NCI-H2196 (cell line): ENCODE measurements at regions not wholly inside any gene's neighbourhood (a gene's known extent, or its start where the extent isn't known, plus 50 kb on each side); places are given as distances from the start of the nearest gene placed in this dataset.
"Not testable (repeated sequence)": the region's sequence is repeated elsewhere in the genome, so short reads cannot be mapped to it uniquely, and the experiment has no call there.

Experiments
- DNase-seq: peaks from one replicate; lab custom pipeline; 2025; ENCODE audit not compliant: unreplicated experiment; lab: John Stamatoyannopoulos, UW

- DNase-seq = no peak
These were observed 245.3 kb downstream of the PARN start for GRCh38 chr16:14384745-14385144.

- not testable (repeated sequence) for DNase-seq
These were observed 246.2 kb downstream of the PARN start for GRCh38 chr16:14383844-14384243.

DNA sequence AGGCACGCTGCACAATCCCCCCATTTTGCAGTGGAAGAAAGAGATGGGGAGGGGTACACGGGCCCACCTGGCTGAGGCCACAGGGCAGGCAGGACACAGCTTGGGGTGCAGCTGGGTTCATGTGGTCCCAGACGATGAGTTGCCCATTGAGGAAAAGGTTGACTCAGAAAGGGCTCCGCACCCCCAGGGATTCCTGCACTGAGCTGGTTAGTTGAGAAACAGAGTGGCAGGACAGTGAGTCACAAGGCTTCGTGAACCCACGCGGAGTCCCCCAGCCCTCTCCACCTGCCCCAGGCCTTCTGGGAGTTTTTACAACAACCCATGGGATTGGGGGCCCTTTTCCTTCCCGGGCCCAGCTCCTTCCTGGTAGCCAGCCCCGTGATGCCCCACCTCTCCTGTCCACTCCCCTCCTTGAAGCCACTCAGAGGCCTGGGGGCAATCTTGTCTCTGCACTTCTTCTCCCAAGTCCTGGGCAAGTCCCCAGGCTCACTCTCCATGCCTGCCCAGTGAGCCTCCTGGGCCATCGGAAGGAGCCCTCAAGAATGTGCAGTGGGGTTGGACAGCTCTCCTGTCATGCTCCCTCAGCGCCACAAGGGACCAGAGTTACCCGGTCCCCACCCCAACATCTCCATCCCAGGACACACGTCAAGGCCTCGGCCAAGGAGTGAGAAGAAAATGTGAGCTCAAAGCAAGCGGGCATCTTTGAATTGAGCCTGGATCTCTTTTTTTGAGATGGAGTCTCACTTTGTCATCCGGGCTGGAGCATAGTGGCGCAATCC lies 251.2 kb downstream of the PARN start:
- no peak for DNase-seq

- no peak for DNase-seq
These were observed 251.9 kb downstream of the PARN start for GRCh38 chr16:14378131-14378551.

DNA sequence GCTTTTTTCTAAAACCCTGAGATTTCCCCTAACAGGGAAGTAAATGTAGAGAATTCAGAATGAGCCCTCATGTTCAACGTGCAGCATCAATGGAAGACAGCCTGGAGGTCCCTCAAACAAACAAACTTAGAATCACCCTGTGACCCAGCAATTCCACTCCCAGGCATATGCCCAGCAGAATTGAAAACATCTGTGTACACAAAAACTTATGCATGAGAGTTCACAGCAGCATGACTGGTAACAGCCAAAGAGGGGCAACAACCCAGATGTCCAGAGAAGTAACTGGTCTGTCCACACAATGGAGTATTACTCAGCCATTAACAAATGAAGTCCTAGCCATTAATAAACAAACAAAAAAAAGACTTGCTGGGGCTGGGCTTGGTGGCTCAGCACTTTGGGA lies 252.7 kb downstream of the PARN start:
- DNase-seq = no peak

DNA sequence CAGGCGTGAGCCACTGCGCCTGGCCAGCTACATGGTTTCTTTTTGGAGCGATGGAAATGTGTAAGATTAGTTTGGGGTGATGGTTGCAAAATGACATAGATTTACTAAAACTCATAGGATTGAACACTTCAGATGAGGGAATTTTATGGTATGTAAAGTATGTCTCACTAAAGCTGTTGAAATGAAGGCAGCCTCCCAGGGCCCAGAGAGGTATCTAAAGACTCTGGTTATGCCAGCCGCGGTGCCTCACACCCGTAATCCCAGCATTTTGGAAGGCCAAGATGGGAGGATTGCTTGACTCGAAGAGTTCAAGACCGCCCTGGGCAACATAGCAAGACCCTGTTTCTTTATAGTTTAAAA lies 254.9 kb downstream of the PARN start:
- no peak for DNase-seq

- no peak for DNase-seq
These were observed 255.5 kb downstream of the PARN start for GRCh38 chr16:14374451-14375131.

DNA sequence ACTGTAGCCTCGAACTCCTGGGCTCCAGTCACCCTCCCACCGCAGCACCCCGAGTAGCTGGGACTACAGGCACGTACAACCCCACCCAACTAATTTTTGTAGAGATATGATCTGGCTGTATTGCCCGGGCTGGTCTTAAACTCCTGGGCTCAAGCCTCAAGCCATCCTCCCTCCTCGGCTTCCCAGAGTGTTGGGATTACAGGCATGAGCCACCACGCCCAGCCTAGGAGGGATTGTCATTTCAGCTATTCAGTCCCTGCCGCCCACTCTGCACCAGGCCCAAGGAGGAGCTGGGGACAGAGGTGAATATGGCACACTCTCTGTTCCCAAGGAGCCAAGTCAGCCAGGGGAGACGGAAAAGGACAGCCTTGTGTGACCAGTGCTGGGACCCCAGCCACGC lies 256.2 kb downstream of the PARN start:
- no peak for DNase-seq

GRCh38 chr16:14373406-14373805 lies 256.7 kb downstream of the PARN start:
- no peak for DNase-seq

DNA sequence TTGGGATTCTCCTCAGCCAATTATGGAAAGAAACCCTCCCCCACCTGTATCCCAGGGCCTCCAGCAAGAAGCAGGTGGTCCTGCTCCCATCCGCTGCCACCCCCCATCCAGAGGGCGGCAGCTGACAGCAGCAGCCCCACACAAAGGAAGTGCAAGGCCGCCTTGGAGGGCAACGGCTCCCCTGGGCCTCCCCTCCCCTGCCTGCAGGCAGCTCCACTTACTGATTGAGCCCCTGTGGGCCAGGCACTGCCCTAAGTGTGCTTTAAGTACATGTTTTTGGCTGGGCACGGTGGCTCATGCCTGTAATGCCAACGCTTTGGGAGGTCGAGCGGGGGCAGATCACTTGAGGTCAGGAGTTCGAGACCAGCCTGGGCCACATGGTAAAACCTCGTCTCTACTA lies 257.6 kb downstream of the PARN start:
- DNase-seq = no peak

GRCh38 chr16:14371778-14372431 lies 258.2 kb downstream of the PARN start:
- no peak for DNase-seq

DNA sequence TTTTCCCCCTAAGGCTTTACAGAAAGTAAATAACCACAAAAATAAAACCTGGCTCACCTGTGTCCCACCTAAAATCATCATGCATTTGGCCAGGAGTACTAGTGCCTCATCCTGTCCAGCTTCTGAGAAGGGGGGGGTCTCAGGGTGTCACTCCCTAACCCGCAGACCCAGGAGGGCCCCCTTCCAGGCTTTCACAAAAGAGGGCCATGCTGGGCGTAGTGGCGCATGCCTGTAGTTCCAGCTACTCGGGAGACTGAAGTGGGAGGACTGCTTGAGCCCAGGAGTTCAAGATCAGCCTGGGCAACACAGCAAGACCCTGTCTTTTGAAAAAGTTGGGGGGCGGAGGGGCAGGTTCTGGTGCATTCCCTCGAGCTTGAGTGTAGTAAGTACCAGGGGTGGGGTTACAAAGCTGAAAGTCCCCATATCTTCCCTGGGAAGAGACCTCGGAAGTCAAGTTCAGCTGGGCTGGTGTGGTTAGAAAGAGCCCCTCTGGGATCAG lies 259.3 kb downstream of the PARN start:
- DNase-seq = no peak

DNA sequence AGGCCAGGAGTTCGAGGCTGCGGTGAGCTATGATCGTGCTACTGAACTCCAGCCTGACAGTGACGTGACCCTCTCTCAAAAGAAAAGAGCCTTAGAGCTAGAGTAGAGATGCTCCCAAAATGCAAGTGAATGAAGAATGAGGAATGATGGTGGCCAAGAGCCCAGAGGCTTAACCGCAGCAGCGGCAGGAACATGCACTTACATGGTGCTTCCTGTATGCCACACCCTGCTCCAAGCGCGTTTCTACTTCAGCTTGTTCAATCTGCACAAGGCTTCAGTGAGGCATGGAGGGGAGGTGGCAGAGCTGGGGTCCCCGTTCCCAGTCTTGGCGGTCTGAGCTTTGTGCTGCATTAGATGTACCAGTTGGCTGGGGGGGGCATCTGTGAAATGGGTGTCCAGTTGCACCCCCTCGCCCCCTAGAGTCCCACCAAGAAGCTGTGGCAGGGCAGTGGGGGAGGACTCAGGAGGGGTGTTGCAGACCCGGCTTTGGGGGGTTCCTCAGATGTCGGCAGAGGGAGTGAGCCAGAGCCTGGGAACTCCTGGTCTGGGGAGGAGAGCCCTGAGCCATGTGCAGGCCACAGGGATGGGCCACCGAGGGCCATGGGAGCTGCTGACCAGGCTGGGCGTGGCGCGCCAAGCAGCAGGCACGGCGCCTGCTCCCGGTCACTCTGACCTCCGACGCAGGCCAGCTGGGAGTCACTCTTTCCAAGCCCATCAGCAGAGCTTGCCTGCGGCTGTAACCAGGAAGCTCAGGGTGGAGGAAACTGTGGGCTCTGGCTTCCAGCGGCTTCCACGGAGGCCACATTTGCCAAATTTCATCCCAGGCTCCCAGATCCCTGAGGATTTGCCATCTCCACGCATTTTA lies 260.1 kb downstream of the PARN start:
- no peak for DNase-seq

- no peak for DNase-seq
These were observed 261.7 kb downstream of the PARN start for GRCh38 chr16:14368399-14368798.

GRCh38 chr16:14366974-14367707 lies 262.9 kb downstream of the PARN start:
- no peak for DNase-seq

GRCh38 chr16:14366447-14366846 lies 263.6 kb downstream of the PARN start:
- no peak for DNase-seq

DNA sequence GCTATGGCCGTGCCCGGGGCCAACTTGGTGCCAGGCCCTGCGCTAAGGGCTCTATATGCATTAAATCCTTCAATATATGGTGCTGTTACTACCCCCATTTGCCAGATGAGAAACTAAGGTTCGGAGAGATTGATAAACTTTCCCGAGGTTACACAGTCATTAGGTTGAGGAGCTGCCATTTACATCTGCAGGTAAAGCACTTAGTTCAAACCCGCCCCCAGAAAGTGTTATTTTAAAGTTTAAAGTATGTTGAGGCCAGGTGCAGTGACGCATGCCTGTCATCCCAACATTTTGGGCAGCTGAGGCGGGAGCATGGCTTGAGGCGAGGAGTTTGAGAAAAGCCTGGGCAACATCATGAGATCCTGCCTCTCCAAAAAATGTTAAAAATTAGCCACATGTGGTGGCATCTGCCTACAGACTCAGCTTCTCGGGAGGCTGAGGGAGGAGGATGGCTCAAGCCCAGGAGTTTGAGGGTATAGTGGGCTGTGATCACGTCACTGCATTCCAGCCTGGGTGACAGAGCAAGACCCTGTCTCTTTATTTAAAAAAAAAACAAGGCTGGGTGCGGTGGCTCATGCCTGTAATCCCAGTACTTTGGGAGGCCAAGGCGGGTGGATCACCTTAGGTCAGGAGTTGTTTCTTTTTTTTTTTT lies 264.7 kb downstream of the PARN start:
- no peak for DNase-seq

DNA sequence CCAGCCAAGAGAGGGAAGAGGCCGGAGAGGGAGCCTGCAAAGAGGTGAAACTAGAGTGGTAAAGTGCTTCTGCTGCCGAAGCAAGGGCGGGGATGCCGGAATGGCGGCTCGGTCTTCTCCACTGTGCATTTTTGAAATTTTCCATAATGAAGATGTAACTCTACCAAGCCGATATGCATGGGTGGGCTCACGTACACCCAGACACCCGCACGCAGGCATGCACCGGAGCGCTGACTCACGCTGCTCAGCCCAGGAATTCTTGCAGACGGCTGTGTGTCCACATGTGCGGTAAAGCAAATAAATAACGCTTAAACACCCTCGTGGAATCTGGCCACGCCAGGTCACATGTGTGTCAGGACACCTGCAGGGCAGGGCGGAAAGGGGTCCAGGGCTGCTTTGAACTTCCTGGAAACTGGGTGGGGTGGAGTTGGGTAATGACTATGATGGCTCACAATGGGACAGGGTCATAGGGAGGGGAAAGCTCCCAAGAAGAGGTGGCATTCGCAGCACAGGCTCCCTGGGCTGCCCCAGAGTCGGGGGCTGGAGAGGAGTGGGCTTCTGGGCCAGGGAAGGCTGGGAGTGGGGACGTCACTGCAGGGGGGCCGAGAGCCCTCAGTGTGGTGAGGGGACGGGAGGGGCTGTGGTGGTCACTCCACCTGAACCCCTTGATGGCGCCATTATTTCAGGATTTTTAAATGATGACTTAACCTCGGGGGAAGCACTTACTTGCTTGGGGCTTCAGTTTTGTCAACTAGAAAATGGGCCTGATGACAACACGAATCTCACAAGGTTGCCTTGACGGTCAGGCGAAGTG lies 265.5 kb downstream of the PARN start:
- no peak for DNase-seq

GRCh38 chr16:14364112-14364385 lies 266.0 kb downstream of the PARN start:
- DNase-seq = no peak
